Activated CD8-positive, alpha-beta memory T cell treated with anti-CD3 and anti-CD28 coated beads, Interleukin-2, amount 10 ng/mL, durations not matched to agents 7 days and 5 days (primary cell): ENCODE measurements at regions not wholly inside any gene's neighbourhood (a gene's known extent, or its start where the extent isn't known, plus 50 kb on each side); places are given as distances from the start of the nearest gene placed in this dataset.

ENCODE experiments used
- ATAC-seq: fragments of 150-1000 bp; cut with Tn5 transposase; one replicate; pipeline ENCODE4 v1.10.0; 2021; ENCODE audit warnings: moderate library complexity
- CTCF ChIA-PET: fragments of 350-600 bp; sonication (Branson Sonifier 250); formaldehyde crosslinking; loops from one replicate; lab custom pipeline; 2021; ENCODE audit warnings: antibody characterized with exemption; lab: Charles Lee
- DNase-seq: peaks from one replicate; pipeline ENCODE4 v3.0.0-alpha.2; 2020
- H3K27ac Mint-ChIP-seq: one replicate; pipeline ENCODE4 v1.8.0; 2021; ENCODE audit warnings: mild to moderate bottlenecking, mixed read lengths
- H3K27me3 Mint-ChIP-seq: one replicate; pipeline ENCODE4 v1.8.0; 2021; ENCODE audit warnings: mixed read lengths
- H3K36me3 Mint-ChIP-seq: one replicate; pipeline ENCODE4 v1.8.0; 2021; ENCODE audit warnings: mild to moderate bottlenecking, mixed read lengths
- H3K4me1 Mint-ChIP-seq: one replicate; pipeline ENCODE4 v1.8.0; 2021; ENCODE audit warnings: mixed read lengths
- H3K4me3 Mint-ChIP-seq: one replicate; pipeline ENCODE4 v1.8.0; 2021; ENCODE audit warnings: mild to moderate bottlenecking, moderate library complexity, mixed read lengths
- H3K9me3 Mint-ChIP-seq: one replicate; pipeline ENCODE4 v1.8.0; 2022; ENCODE audit warnings: low read depth, mixed read lengths

DNA sequence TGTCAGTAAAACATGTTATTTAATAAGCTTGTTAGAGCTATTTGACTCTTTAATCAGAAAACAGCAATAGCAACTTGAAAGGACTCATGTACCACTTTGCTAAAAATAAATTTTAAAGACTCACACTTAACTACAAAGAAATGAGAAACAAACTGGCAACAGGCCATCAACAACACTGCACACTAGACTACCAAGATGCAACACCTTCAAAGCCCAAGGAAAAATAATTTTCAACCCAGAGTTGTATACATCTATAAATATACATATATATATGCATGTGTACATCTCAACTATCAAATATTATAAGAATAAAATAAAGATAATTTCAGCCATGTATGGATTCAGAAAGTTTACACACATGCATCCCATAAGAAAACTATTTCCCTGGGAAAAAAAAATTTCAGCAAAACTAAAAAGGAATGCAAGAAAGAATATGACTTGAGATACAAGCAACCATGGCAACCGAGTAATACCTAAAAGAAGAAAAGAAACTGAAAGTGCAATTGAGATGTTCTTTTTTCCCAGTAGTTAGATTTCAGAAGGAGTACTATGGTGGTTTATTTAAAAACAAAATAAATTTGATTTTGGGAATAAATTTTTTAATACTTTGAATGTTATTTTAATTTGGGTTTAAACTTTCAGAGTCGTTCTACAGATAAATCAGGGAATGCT, 303.8 kb downstream of the UBE3D start:
- ATAC-seq: no peak
- no peak for DNase-seq
- Mint-ChIP-seq H3K9me3 (no peaks in the 10 kb centered on the region), H3K36me3 (no peaks in the 10 kb centered on the region), H3K4me3 (no peak overlapping the region), H3K4me1 (peaks cover 1% of the 10 kb centered on the region), H3K27ac (no peak overlapping the region), H3K27me3 (peaks cover 1% of the 10 kb centered on the region)
- CTCF ChIA-PET: no interaction called here

DNA sequence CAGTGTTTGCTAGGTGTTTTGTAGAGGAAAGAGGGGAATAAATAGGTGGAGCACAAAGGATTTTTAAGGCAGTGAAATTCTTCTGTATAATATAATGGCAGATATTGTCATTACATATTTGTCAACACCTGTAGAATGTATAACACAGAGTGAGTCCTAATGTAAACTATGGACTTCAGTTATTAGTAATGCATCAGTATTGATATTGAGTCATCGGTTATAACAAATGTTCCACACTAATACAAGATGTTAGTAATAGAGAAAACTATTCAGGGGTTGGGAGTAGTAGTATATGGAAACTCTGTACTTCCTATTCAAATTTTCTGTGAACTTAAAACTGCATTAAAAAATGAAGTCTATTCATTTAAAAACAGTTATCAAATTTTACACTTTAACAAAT, 299.2 kb downstream of the UBE3D start:
- no peak for ATAC-seq
- no peak for DNase-seq
- Mint-ChIP-seq H3K4me1 (peaks cover 1% of the 10 kb centered on the region), H3K9me3 (no peaks in the 10 kb centered on the region), H3K36me3 (no peaks in the 10 kb centered on the region), H3K27me3 (no peaks in the 10 kb centered on the region), H3K27ac (no peak overlapping the region), H3K4me3 (no peak overlapping the region)
- CTCF ChIA-PET: no interaction called here

DNA sequence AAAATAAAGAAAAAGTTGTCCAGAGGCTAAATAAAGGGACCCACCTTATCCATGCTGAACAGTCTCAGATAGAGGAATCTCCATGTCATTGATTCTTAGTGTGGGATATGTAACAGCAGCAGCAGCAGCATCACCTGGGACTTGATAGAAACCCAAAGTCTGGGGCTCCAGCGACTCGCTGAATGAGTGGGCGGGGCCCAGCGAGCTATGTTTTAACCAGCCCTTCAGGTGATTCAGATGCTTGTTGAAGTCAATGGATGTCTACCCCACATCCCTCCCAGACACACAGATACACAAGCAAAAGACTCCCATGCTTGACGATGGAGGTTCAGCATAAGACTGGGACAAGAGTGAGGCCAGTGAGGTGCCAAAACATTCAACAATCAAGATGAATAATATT, 298.6 kb downstream of the UBE3D start:
- DNase-seq (no peak), ATAC-seq (no peak)
- Mint-ChIP-seq H3K27ac (no peak overlapping the region), H3K9me3 (no peaks in the 10 kb centered on the region), H3K4me3 (no peak overlapping the region), H3K27me3 (no peaks in the 10 kb centered on the region), H3K36me3 (no peaks in the 10 kb centered on the region), H3K4me1 (no peaks in the 10 kb centered on the region)
- CTCF ChIA-PET: no interaction called here

DNA sequence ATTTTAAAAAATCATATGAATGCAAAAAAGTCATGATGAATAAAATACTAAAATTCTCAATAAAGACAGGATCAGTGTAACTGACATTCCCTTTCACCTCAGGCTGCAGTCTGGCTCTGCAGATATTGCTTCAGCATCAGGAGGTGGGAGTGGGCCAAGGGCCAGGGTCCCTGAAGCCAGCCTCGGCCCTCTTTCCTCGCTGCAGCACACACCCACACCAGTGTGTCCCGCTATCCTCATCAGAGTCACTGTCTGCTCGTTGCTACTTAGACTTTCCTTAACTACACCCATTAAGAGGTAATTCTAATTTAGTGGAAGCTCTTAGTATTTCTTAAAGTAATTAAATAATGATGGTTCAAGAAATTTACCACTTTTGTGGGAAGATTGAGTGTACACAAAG, 298.2 kb downstream of the UBE3D start:
- Mint-ChIP-seq H3K9me3 (no peaks in the 10 kb centered on the region), H3K27ac (no peak overlapping the region), H3K4me3 (no peak overlapping the region), H3K36me3 (no peaks in the 10 kb centered on the region), H3K27me3 (no peaks in the 10 kb centered on the region), H3K4me1 (no peaks in the 10 kb centered on the region)
- ATAC-seq (no peak), DNase-seq (no peak)
- CTCF ChIA-PET: no interaction called here

DNA sequence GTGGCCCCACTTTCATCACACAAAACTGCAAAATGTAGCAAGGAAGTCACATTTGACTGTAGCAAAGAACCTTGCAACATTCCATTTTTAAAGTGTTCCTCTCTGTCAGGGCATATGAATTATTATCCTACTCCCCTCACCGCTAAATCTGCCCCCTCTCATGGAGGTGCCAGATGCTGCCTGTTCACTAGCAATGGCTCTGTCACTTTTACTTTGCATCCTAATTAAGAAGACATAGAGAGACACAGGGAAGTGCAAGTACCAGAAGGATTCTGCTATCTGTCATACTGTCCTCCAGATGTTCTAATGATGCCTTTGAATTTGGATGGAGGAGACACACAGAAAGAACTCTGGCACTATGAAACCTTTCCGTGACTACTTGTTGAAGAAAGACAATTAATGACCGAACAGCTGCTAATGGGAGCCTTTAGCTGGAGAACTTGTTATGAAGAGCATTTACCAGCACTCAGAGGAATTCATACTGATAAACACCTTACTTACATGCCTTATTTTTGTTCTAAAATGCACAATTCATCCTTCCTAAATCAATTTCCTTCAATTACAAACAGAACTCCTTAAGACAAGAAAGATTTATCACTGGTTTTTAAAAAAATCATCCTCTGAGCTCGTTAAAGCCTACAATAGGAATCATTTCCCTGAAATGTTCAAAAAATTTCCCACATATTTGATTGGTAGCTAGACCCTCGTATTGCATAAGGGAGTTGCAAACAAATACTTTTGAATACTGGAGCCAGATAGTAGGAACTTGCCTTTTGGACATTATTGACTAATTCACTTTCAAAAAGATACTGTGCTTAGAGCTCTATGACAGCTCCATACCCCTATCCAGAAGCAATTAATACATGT, 292.6 kb downstream of the UBE3D start:
- Mint-ChIP-seq H3K9me3 (no peaks in the 10 kb centered on the region), H3K4me1 (no peaks in the 10 kb centered on the region), H3K27ac (no peak overlapping the region), H3K27me3 (peaks cover 5% of the 10 kb centered on the region), H3K4me3 (no peak overlapping the region), H3K36me3 (no peaks in the 10 kb centered on the region)
- CTCF ChIA-PET: no interaction called here
- ATAC-seq (no peak), DNase-seq (no peak)

DNA sequence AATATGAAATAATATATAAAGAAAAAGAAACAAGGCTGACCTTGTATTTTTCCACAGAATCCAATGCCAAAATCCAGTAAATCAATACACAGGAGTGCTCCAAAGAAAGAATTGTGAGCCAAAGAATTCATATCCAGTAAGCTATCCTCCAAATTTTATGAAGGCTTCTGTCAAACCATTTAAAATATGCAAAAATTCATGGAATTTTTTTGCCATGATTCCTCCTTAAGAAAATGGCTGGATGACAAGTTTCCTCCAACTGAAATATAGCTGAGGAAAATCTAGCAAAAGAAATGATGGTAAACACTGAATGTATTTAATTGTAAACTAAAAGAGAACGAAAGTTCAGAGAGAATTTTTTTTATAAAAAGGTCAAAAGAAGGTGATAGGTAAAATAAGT, 290.3 kb downstream of the UBE3D start:
- Mint-ChIP-seq H3K27ac (no peak overlapping the region), H3K9me3 (no peaks in the 10 kb centered on the region), H3K4me3 (no peak overlapping the region), H3K27me3 (peaks cover 5% of the 10 kb centered on the region), H3K36me3 (no peaks in the 10 kb centered on the region), H3K4me1 (no peaks in the 10 kb centered on the region)
- DNase-seq: no peak
- ATAC-seq: no peak
- CTCF ChIA-PET: no interaction called here

DNA sequence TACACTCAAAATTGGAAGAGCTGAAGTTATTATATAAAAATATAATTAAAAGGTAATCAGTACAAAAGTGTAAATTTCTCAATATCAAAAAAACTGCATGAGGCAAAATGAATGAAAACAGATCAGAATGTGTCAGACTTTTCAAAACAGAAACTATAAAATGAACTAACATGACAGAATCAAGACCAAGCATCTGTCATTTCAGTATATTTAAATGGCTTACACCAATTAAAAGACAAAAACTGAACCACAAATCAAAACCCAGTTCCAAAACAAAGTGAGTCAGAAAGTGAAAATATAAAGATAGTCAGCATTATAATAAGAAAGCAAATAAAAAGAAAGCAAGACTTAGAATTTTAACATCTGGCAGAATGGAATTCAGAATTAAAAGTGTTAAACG, 289.7 kb downstream of the UBE3D start:
- Mint-ChIP-seq H3K4me3 (no peak overlapping the region), H3K27me3 (peaks cover 5% of the 10 kb centered on the region)
- CTCF ChIA-PET: no interaction called here

DNA sequence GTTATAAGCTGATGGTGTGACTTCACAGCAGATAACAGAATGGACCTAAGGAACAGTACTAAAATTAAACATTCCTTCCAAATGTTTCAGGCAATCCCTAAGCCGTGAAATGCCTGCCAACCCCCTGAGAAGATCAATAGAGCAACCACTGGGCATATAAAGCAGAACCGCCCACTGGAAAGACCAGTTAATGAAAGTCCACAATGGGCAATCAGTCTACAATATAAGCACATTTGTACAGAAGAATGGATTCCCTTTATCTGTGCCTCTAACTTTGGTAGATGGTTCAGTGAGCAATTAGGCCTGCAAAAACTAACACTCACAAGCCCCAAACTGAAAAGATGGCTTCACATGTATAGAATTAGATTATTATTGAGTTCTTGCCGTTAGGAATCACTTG, 286.6 kb downstream of the UBE3D start:
- no peak overlapping the region for H3K4me3 Mint-ChIP-seq
- no peak overlapping the region for H3K27ac Mint-ChIP-seq
- no peaks in the 10 kb centered on the region for H3K36me3 Mint-ChIP-seq
- no peaks in the 10 kb centered on the region for H3K27me3 Mint-ChIP-seq
- H3K9me3 Mint-ChIP-seq: no peaks in the 10 kb centered on the region
- ATAC-seq (no peak), DNase-seq (no peak)
- no peaks in the 10 kb centered on the region for H3K4me1 Mint-ChIP-seq
- CTCF ChIA-PET: no interaction called here

More for the DNA sequence above, 289.7 kb downstream of the UBE3D start:
- Mint-ChIP-seq H3K4me1 (no peaks in the 10 kb centered on the region), H3K27ac (no peak overlapping the region), H3K36me3 (no peaks in the 10 kb centered on the region), H3K9me3 (no peaks in the 10 kb centered on the region)
- DNase-seq (no peak), ATAC-seq (no peak)

DNA sequence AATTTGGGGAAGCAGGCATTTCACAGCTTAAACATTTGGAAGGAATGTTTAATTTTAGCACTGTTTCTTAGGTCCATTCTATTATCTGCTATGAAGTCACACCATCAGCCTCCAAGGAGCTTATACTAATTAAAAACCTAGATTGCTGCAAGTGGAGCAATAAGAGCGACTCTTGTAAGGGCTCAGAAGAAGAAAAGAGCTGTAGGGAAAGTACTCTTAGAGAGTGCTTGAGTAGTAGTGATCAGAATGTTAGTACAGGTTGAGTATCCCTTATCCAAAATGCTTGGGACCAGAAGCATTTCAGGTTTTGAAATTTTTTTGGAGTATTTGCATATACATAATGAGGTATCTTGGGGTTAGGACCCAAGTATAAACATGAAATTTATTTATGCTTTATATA, 285.3 kb downstream of the UBE3D start:
- H3K27me3 Mint-ChIP-seq: no peaks in the 10 kb centered on the region
- H3K27ac Mint-ChIP-seq: no peak overlapping the region
- H3K36me3 Mint-ChIP-seq: no peaks in the 10 kb centered on the region
- ATAC-seq (no peak), DNase-seq (no peak)
- CTCF ChIA-PET: no interaction called here
- H3K9me3 Mint-ChIP-seq: no peaks in the 10 kb centered on the region
- no peak overlapping the region for H3K4me3 Mint-ChIP-seq
- no peaks in the 10 kb centered on the region for H3K4me1 Mint-ChIP-seq

DNA sequence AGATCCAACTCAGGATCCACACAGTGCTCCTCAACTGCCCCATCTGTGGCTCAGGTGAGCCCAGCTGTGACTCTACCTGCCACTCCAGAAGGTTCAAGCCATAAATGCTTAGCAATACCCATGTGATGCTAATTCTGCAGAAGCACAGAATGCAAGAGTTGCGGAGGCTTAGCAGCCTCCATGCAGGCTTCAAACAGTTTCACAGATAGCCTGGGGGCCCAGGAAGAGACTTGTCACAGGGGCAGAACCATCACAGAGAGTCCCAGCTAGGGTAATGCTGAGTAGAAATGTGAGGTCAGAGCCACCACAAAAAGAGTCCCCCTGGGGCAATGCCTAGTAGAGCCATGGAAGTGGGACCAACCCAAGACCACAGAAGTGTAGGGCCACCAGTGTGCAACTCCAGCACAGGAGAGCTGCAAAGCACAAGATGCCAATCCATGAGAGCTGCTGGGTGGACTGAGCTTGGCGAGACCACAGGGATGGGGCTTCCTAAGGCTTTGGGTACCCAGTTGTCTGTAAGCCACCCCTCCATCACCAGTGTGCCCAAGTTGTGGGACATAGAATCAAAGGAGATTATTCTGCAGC, 283.9 kb downstream of the UBE3D start:
- no peaks in the 10 kb centered on the region for H3K9me3 Mint-ChIP-seq
- H3K4me3 Mint-ChIP-seq: no peak overlapping the region
- no peak for DNase-seq
- CTCF ChIA-PET: no interaction called here
- no peak for ATAC-seq
- no peak overlapping the region for H3K27ac Mint-ChIP-seq
- H3K4me1 Mint-ChIP-seq: no peaks in the 10 kb centered on the region
- H3K27me3 Mint-ChIP-seq: peaks cover 3% of the 10 kb centered on the region
- H3K36me3 Mint-ChIP-seq: no peaks in the 10 kb centered on the region

DNA sequence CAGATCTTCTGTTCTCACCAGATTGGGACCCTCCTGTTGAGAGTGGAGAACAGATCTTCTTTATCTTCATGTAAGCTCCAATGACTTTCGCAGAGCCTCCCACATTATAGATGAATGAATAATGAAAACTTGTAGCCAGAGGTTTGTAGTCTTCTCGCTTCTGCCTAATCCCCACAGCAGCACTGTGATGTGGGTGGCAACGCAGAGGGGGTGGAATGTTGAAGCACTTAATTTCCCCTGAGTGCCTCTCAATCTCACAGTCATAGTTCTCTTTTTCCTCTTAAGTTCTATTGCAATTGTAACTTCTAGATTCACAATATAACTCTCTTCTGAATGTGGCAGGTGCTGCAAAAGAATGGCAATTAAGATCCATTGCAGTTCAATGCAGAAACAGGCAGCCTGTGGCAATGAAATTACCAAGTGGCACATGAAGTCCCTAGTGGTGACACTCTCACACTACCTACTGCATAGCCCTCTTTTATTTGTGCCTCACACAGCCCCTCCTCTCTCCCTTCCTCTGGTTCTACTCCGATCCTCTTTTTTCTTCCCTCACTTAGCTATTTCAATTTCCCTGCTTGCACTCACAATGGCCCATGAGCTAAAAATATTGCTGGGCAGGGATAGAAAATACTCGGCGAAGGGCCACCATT, 281.9 kb downstream of the UBE3D start:
- CTCF ChIA-PET: no interaction called here
- Mint-ChIP-seq H3K4me1 (no peaks in the 10 kb centered on the region), H3K36me3 (no peaks in the 10 kb centered on the region), H3K27me3 (peaks cover 9% of the 10 kb centered on the region), H3K4me3 (no peak overlapping the region), H3K9me3 (no peaks in the 10 kb centered on the region), H3K27ac (no peak overlapping the region)
- ATAC-seq: no peak
- no peak for DNase-seq

DNA sequence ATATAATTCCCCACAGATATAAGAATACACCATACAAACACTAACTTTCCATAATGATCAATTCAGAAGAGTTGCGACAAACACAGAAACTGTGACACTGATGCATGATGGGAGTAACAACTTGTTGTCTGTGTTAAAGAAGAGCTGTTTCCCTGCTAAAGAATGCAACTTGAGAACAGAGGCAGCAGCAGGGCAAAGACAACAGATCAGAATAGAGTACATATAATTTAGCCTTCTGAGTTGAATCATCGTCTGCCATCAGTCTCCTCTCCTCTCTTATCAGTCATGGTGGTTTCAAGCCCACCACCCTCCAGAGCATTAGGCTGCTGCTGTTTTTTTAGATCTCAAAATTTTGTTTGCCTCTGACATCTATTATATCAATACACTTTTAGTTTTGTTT, 280.4 kb downstream of the UBE3D start:
- H3K9me3 Mint-ChIP-seq: no peaks in the 10 kb centered on the region
- H3K4me1 Mint-ChIP-seq: no peaks in the 10 kb centered on the region
- H3K27ac Mint-ChIP-seq: no peak overlapping the region
- CTCF ChIA-PET: no interaction called here
- H3K36me3 Mint-ChIP-seq: no peaks in the 10 kb centered on the region
- peaks cover 9% of the 10 kb centered on the region for H3K27me3 Mint-ChIP-seq
- ATAC-seq: no peak
- no peak overlapping the region for H3K4me3 Mint-ChIP-seq
- no peak for DNase-seq

DNA sequence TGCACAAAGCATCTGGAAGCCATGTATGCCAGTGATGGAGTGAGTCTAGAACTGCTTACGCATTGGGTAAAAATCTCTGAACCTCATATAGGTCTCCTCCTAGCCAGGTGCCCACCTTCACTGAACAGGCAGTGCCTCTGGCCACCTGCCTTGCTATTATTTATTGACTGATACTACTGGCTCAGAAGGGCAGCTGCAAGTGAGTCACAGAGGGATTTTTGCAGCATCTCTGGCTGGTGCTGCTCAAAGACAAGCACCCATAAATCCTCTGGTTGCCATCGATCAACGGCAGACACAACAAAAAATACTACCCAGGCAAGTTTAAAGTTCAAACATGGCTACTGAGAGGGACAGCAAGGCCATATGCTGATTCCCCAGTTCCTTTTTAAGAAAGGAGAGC, 279.4 kb downstream of the UBE3D start:
- no peaks in the 10 kb centered on the region for H3K36me3 Mint-ChIP-seq
- CTCF ChIA-PET: no interaction called here

More for the DNA sequence above, 279.4 kb downstream of the UBE3D start:
- no peak for ATAC-seq
- Mint-ChIP-seq H3K4me3 (no peak overlapping the region), H3K4me1 (no peaks in the 10 kb centered on the region), H3K9me3 (no peaks in the 10 kb centered on the region), H3K27me3 (peaks cover 9% of the 10 kb centered on the region), H3K27ac (no peak overlapping the region)
- no peak for DNase-seq
